Testis (tissue), 2 donors: ENCODE measurements at regions not wholly inside any gene's neighbourhood (a gene's known extent, or its start where the extent isn't known, plus 50 kb on each side); places are given as distances from the start of the nearest gene placed in this dataset.

Source experiments
- DNase-seq: peaks from one replicate; pipeline ENCODE4 v3.0.0-alpha.2; 2019
- H3K27ac ChIP-seq, 2 donors: fragments of 200-600 bp; sonication (generic); one replicate each; pipeline ENCODE4 v1.5.1; 2019
- H3K27me3 ChIP-seq: fragments of 200-600 bp; sonication (generic); one replicate; pipeline ENCODE4 v1.5.1; 2019
- H3K36me3 ChIP-seq: fragments of 200-600 bp; sonication (generic); one replicate; pipeline ENCODE4 v1.5.1; 2017; ENCODE audit warnings: low read depth; ENCODE audit errors: missing control alignments
- H3K4me1 ChIP-seq: fragments of 200-600 bp; sonication (generic); one replicate; pipeline ENCODE4 v1.5.1; 2019
- H3K4me3 ChIP-seq, 2 donors: fragments of 200-600 bp; sonication (generic); one replicate each; pipeline ENCODE4 v1.5.1; 2017 to 2019
- H3K9me3 ChIP-seq: fragments of 200-600 bp; sonication (generic); one replicate; pipeline ENCODE4 v1.5.1; 2017
- POLR2A ChIP-seq: fragments of 450-650 bp; IDR thresholded peaks from one replicate; pipeline ENCODE4 v1.6.1; 2017; ENCODE audit warnings: antibody characterized with exemption, mild to moderate bottlenecking, moderate library complexity
- WGBS, 2 donors: methylation state at CpG; one replicate each; pipeline ENCODE4 v1.1.5; 2018; 5-methylcytosine and 5-hydroxymethylcytosine counted together
- intact Hi-C: fragments of 100-400 bp; cut with DNase I; formaldehyde crosslinking; loops from one replicate; pipeline ENCODE4 v1.15.1; 2023; ENCODE audit warnings: low total_unique reads
- TF ChIP-seq, protein P1 (sequence below), 3 experiments: fragments of 450-650 bp in 2 of 3; fragments of 200-600 bp in 1 of 3; sonication (generic) in 1 of 3; IDR thresholded peaks; one replicate each; pipeline ENCODE4 v1.5.1; 2016 to 2019; ENCODE audit warnings: antibody characterized with exemption in 3 of 3, mild to moderate bottlenecking in 2 of 3, moderate library complexity in 1 of 3

DNA sequence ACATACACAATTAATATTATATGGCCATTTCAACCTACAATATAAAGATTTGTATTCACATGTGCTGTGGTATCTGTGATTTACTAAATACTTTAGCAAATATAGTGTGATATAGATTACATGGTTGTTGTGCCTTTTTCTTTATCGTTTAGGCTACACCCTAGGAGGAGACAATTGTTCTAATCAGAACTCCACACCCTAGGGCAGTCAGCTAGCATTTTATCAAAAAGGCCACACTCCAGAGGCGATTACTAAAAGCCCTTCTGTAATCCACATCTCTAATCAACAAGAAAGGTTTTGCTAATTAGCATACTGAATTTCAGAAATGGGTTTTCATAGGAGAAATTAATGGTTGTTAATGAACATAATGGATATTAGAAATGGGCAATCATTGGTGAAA, 319.5 kb upstream of the NOCT start:
- H3K9me3 ChIP-seq, result no peaks in the 10 kb centered on the region
- H3K36me3 ChIP-seq, result no peaks in the 10 kb centered on the region
- no peaks in the 10 kb centered on the region for H3K27me3 ChIP-seq
- no peak overlapping the region for H3K27ac ChIP-seq
- intact Hi-C loops, result no loop called here
- TF ChIP-seq POLR2A, result no peak
- TF ChIP-seq, protein P1, sequence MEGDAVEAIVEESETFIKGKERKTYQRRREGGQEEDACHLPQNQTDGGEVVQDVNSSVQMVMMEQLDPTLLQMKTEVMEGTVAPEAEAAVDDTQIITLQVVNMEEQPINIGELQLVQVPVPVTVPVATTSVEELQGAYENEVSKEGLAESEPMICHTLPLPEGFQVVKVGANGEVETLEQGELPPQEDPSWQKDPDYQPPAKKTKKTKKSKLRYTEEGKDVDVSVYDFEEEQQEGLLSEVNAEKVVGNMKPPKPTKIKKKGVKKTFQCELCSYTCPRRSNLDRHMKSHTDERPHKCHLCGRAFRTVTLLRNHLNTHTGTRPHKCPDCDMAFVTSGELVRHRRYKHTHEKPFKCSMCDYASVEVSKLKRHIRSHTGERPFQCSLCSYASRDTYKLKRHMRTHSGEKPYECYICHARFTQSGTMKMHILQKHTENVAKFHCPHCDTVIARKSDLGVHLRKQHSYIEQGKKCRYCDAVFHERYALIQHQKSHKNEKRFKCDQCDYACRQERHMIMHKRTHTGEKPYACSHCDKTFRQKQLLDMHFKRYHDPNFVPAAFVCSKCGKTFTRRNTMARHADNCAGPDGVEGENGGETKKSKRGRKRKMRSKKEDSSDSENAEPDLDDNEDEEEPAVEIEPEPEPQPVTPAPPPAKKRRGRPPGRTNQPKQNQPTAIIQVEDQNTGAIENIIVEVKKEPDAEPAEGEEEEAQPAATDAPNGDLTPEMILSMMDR (IDR thresholded peaks at IDR 0.05), result no peak
- 70 to 82% methylated on average over 2 of the region's 2 CpGs for WGBS, 2 donors
- H3K4me1 ChIP-seq, result no peaks in the 10 kb centered on the region
- H3K4me3 ChIP-seq, result no peak overlapping the region
- no peak for DNase-seq

DNA sequence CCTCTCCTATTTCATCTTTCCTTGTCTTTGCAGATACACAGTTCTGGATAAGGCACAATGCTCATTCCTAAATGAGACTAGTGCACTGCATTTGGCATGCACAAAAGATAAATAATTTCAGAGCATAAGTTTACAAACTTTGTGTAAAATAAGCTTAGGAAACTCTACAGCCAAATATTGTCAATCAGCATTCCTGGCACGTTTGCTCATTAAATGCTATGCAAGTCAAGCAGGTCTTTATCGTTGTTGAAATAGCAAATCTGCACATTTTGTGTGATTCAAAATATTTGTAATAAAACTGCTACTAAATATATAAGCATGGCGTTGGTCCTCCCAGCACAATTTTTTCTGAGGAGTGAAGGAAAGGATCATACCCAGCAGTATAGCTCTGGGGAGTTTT, 322.1 kb upstream of the NOCT start:
- Histone ChIP-seq H3K4me1 (no peaks in the 10 kb centered on the region), H3K27me3 (no peaks in the 10 kb centered on the region), H3K9me3 (no peaks in the 10 kb centered on the region), H3K27ac (no peak overlapping the region), H3K36me3 (no peaks in the 10 kb centered on the region), H3K4me3 (no peak overlapping the region)
- TF ChIP-seq POLR2A, result no peak
- TF ChIP-seq, protein P1 (IDR thresholded peaks at IDR 0.05), result no peak
- intact Hi-C loops, result no loop called here
- DNase-seq, result no peak
- WGBS, 2 donors, result 71 to 76% methylated on average over 3 of the region's 3 CpGs

DNA sequence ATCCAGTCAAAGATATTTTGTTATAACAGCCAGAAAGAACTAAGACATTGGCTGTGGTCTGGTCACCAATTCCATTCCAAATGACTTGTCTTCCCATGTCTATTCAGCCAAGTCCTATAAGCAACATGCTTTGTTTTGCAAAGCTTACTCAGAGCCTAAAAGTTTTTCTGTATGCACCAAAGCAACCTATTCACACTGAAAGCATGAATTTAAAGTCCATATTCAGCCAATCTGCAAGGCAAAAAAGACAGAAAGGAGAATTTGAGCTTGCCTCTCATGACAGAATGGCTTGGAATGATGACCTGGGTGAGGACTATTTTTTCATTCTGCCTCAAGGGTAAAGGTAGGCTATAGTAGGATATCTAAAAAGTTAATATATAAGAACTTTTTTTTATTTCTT, 323.2 kb upstream of the NOCT start:
- DNase-seq, result no peak

DNA sequence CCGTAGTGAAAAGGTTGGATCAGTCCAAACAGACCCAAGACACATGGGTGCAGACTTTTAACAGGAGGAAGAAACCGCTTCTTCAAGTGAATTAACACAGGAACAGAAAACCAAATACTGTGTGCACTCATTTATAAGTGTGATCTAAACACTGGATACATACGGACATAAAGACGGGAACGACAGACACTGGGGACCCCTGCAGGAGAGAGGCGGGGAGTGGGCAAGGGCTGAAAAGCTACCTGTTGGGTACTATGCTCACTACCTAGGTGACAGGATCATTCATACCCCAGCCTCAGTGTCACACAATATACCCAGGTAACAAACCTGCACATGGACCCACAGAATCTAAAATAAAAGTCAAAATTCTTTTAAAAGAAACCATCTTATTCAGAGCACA, 326.0 kb upstream of the NOCT start:
- Histone ChIP-seq H3K27me3 (no peaks in the 10 kb centered on the region), H3K4me3 (no peak overlapping the region), H3K36me3 (no peaks in the 10 kb centered on the region), H3K9me3 (no peaks in the 10 kb centered on the region), H3K4me1 (no peaks in the 10 kb centered on the region), H3K27ac (no peak overlapping the region)
- DNase-seq, result no peak
- TF ChIP-seq POLR2A, result no peak
- TF ChIP-seq, protein P1 (IDR thresholded peaks at IDR 0.05), result no peak
- WGBS, 2 donors, result 93% methylated on average over 5 to 6 of the region's 6 CpGs
- intact Hi-C loops, result loop anchor here (10.0 kb wide), 1 partner anchor 655 kb away; no protein-coding TSS in a partner anchor

More for the DNA sequence above, 323.2 kb upstream of the NOCT start:
- Histone ChIP-seq H3K4me1 (no peaks in the 10 kb centered on the region), H3K27ac (no peak overlapping the region), H3K27me3 (no peaks in the 10 kb centered on the region), H3K9me3 (no peaks in the 10 kb centered on the region), H3K36me3 (no peaks in the 10 kb centered on the region), H3K4me3 (no peak overlapping the region)
- TF ChIP-seq POLR2A, result no peak
- TF ChIP-seq, protein P1 (IDR thresholded peaks at IDR 0.05), result no peak
- intact Hi-C loops, result no loop called here

DNA sequence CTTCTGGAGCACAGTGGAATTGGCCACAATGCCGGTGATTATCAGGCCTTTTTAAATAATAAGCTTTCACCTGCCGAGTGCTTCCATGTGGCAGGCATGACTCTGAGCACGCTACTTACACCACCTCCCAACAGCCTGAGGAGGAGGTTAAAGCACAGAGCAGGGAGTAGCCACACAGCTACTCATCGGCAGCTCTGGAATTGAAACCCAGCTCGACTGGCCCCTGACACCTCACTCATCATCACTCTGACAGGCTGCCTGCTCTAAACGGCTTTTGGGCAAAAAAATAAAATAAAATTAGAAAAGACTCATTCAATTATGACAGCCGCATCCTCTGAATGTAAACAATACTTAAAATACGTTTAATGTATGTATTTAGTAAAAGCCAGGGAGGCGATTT, 326.4 kb upstream of the NOCT start:
- TF ChIP-seq, protein P1 (IDR thresholded peaks at IDR 0.05), result no peak
- Histone ChIP-seq H3K4me3 (no peak overlapping the region), H3K9me3 (no peaks in the 10 kb centered on the region), H3K27me3 (no peaks in the 10 kb centered on the region), H3K4me1 (no peaks in the 10 kb centered on the region), H3K27ac (no peak overlapping the region), H3K36me3 (no peaks in the 10 kb centered on the region)
- DNase-seq, result no peak
- intact Hi-C loops, result loop anchor here (10.0 kb wide), 1 partner anchor 654 kb away; no protein-coding TSS in a partner anchor
- WGBS, 2 donors, result 80 to 85% methylated on average over 9 of the region's 9 CpGs
